GM19025 (cell line): ENCODE measurements at regions not wholly inside any gene's neighbourhood (a gene's known extent, or its start where the extent isn't known, plus 50 kb on each side); places are given as distances from the start of the nearest gene placed in this dataset.
"Not testable (repeated sequence)": the region's sequence is repeated elsewhere in the genome, so short reads cannot be mapped to it uniquely, and the experiment has no call there.

ENCODE experiments used
- ATAC-seq: cut with Tn5 transposase; IDR thresholded peaks from one replicate; pipeline ENCODE4 v1.9.1; 2021; ENCODE audit warnings: mild to moderate bottlenecking, low read depth, moderate library complexity; ENCODE audit not compliant: unreplicated experiment

DNA sequence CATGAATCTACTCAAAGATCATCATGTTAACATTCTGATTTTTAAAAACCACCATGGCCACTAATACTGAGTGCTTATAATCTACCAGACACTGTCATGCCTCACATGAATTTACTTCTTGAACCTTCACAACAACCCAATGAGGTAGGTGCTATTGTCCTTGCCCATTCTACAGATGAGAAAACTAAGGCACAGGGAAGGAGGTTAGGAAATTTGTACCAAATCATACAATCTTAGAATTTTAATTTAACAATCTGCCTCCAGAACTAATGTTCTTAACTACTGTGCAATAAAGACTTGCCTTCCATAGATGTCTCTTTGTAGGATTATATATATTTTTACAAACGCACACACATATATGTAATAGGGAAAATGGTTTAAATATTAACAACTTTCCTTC lies 269.5 kb downstream of the ALDH8A1 start:
- ATAC-seq, result no peak

DNA sequence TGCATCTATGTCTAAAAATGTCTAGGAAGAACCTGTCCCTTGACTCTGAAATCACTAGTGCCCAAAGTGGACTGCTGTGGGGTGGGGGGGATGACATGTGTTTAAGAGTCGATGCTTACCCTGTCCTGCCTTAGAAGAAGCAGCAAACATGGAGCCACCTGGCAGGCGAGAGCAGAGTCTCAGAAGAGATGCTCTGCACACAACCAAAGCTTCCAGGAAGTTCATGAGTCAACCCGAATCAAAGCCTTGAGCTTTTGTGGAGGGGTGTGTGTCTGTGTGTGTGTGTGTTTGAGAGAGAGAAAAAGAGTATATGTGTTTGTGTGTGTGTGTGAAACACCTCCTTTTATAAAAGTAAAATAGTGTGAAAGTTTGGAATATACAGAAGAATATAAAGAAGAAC lies 269.9 kb downstream of the ALDH8A1 start:
- no peak for ATAC-seq

DNA sequence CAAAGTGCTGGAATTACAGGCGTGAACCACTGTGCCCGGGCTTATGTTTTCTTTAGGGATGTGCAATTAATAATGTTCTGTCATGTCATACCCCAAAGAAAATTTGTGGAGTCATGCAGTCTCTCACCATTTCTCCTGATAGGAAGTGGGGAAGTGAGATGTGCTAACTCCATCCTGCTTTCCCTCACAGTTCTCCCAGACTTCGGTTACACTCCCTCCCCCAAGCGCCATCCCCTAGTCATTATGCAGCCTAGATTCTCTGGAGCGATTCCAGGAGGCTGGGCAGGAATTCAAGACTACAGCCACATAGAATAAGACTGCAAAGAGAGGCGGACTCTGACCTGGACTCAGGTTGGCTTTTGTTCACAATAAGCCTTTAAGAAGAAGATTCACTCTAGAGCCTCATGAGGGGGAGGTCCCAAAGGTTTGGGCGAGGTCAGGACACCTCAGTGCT lies 271.4 kb downstream of the ALDH8A1 start:
- ATAC-seq, result no peak

DNA sequence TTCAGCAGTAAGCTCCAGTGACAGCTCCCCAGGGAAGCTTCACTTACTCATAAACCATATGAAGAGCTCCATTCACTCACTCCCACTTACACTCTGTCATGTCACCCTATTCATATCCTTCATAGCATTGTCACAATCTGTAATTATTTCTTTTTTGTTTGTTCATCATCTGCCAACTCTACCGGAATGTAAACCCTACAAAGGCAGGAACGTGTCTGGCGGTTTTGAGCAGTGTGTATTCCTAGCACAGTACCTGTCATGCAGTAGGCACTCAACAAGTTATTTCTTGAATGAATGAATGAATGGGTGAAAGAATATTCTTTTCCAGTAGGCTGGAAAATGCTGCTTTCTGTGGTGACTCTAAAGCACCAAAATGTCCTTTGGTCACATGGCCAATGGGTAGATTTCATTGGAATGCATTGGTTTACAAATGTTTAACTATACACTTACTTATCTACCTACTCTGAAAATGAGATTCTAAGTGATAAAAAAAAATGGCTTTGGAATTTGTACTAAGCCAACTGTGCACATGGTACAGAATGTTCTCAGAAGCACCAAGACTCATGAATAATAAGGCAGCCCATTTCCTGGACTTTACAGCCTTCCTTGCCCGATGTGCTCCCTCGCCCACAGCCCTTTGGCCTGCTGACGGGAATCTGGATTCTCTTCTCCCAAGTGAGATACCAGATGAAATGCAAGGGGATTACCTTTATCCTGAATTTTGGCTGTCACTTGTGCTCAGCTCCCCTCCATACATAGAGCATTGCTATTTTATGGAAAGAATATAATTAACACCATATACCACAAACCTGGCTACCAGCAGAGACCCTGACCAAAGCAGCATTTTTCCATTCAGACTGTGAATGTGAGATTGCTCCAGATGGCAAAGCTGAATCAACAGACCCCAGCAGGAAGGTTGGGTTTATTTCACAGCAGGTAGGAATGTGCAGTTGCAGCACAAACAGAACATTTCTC lies 273.3 kb downstream of the ALDH8A1 start:
- ATAC-seq, result no peak

DNA sequence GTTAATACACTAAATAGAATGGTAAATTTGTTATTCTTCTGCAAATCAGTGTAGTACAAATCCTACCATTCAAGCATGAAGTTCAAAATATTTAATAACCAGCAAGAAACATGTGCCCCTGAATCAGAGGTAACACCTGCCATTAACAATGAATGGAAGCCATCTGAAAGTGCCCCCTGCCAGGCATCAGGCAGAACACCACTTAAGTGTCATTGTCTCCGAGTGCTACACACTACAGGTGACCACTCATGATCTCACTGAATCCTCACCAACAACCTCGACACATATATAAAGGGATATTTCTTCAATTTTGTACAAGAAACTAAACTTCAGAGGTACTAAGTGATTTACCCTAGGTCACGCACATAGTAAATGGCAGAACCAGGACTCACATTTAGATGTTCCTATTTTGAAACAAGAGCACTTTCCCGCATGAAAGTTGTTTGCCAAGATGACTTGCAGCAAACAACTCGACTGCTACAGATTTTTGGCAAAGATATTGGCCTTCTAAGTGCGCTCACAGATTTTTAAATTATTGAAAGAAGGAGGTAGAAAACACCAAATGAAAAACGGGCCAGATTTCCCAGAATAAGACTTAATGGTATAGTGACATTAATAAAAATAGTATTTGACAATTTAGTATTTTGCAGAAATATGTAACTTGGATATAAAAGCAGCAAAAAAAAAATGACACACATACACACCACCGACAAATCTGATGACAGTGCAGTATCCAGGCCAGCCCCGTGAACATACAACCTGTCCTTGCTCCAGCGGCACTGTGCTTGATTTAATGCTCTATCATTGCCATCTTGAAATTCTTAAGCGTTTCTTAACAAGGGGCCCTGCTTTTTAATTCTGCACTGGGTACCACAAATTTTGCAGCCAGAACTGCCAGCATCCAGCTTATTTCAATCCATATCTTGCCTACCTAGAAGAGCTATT lies 274.5 kb downstream of the ALDH8A1 start:
- ATAC-seq, result no peak

DNA sequence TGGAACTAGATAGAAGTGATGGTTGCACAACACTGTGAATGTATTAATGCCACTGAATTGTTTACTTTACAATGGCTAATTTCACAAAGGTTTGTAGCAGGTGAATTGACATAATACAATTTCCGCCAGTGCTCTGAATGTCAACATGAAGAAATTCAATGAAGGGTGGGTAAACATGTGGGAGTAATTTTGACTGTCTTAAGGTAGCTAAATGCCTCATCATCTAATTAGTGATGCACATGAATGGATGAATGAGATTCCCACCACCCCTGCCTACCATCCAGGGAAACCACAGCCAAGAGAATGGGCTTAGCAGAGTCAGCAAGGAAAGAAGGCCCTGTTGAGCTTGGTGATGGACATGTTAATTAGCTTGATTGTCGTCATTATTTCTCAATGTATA lies 275.3 kb downstream of the ALDH8A1 start:
- ATAC-seq, result no peak

DNA sequence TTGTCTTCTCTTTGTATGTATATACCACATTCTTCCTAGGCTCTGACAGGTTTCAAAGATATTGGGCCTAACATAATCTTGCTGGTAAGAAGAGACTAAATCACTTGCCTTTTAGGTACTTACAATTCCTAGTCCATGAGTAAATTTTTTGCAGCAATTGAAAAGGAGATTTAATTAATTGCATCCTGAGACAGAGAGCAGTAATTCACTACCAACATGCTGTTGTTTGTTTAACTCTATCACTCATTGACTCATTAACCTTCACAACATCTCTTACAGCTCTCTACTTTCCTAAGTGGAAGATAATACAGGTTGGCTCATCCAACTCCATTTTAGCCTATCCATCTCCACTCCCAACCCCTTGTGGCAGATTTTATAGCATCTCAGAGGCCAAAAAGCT lies 280.4 kb downstream of the ALDH8A1 start:
- no peak for ATAC-seq

DNA sequence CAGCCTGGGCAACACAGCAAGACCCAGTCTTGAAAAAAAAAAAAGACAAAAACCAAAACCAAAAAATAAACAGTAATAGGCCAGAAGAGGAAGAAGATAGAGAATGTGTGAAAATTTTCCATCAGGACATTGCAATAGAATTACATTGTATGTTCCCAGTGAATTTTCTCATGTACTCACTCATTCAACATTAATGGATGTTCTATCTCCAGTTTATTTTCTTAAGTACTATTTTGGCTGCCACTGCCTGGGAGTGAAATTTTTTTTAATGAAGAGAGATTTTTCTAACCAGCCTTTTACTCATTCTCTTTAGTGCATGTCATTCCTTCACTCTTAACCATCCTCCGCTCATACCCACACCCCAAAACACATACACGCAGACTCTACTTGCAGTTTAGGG lies 282.8 kb downstream of the ALDH8A1 start:
- ATAC-seq, result no peak

DNA sequence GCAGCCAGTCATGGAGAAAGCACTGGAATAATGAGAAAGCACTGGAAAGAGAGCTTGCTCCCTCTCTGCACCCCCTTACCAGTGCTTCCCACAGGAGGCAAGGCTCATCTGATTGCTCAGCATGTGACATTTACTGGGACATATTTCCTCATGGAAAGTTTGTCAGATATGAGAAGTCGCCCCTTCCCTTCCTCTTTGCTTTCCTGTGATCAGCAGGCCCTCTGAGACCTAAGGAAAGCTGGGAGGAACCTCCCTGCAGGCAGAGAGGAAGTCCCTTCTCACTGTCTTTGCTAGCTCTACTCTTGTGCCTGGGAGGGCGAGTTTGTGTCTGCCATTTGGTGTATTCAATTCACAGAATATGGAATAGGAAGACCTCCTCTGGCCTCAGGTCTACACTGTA lies 283.8 kb downstream of the ALDH8A1 start:
- no peak for ATAC-seq

DNA sequence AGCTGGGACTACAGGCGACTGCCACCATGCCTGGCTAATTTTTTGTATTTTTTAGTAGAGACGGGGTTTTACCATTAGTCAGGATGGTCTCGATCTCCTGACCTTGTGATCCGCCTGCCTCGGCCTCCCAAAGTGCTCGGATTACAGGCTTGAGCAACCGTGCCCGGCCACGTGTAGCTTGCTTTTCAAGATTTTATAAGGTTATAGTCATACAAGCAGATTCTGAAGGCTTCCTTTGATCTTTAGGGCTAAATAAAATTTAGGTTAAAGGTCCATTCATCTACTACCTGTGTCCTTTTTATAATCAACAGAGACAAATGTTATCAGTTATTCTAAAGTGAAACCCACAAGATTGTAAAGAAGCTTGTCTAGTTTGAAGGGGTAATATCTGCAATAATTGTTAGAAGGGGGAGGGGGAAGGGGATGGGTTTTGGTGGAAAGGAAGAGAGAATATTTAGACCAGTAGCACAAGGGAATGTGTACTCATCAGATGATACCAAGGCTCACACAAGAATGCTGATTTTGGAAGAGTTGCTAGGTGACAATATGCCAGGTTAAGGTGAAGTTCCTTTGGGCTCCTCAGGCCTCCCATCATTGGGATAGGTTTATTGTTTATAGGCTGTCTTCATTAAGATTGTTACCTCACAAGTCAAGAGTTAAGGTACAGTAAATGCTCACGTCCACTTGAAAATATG lies 284.7 kb downstream of the ALDH8A1 start:
- ATAC-seq, result no peak

DNA sequence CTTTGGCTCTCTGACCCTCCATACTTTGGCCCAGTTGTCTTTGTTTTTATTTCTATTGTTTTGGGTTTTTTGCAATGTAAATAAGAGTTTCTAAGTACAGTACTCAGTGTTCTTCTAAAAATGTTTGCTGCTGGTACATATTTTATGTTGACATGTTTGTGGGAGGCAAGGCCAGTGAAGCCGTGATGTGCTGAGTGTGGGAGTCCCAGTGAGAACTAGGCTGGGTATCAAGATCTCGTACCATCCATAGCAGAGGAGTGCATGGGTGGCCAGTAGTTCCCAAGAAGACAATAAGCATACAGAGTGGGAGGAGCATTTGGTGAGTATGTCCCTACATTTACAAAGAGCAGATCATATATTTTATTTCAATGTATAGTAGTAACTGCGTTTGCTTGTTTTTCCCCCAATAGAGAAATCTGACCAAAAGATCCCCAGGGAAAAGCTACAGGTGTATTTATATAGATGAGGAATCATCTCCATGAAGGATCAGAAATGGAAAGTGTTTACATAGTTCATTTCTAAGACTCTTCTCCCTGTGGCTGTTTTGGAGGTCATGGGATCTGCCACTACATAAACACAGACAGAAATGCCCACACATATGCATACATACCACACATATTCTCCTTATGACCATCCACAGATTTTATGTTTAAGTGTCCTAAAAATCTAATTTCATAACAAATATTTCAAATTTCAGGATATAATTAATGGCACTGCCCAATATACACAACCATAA lies 285.9 kb downstream of the ALDH8A1 start:
- no peak for ATAC-seq

DNA sequence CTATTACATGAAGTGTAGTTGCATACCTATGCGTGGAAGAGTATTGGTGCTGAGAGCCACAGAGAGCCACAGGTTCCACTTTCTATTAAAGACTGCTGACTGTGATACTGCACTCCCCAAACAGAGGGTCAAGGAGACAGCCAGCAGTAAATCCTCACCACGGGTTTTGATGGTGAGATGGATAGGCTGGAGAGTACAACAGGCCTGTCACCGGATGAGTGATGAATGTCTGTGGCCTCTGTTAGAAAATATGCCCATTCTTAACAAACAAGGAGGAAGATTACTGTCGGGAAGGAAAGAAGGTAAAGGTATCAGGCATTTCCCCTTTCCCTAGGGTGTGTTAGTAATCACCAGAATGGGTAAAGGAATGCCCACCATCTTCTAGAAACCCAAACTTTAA lies 286.5 kb downstream of the ALDH8A1 start:
- ATAC-seq, result no peak

DNA sequence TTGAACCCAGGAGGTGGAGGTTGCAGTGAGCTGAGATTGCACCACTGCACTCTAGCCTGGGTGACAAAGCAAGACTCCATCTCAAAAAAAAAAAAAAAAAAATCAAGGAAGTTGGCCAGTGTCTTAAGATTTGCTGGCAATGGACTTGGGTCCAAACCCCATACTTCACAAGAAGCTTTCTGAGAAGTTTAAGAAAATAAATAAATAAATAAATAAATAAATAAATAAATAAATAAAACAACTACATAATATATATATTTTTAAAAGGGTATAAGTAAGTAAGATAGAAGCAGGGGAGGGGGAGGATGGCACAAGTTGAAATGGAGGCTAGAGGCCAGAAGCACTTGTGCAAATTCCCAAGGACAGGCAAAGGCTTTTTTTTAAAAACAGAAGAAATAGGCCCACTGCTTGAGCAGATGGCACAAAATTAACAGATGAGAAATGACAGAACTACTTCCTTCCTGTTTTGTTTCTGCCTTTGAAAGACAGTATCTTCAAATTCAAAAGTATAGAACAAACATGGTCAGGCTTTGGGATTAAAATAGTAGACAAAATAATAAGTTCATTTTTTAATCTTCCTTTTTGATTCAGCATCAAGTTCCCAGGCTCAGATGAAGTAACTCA lies 287.7 kb downstream of the ALDH8A1 start:
- no peak for ATAC-seq

DNA sequence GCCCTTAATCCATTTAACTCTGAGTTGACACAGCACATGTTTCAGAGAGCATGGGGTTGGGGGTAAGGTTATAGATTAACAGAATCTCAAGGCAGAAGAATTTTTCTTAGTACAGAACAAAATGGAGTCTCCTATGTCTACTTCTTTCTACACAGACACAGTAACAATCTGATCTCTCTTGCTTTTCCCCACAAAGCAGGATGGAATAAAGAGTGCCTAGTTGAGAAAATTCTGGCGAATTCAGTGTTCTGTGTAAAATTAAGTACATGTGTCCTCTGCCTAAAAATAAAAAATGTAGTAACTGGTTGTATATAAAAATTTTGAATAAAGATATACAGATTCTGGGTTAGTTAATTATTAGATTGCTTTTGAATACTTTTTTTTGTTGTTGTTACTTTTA lies 290.0 kb downstream of the ALDH8A1 start:
- ATAC-seq, result not testable (repeated sequence)

DNA sequence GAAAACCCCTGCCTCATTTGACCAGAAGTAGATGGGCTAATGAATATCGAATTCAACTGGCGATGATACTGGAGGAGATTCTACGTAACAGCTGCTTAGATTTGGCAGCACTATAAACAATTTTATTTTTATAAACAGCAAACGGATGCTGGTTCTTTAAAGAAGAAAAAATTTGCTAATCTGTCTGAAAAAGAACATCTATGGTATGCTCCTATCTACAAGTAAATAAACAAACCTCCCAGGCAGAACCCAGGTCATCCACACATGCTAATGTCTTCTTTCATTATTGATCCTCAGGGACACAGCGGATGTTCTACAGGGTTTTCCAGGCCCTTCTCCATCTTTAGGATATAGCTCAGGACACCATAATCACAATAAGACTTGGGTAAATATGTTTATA lies 291.3 kb downstream of the ALDH8A1 start:
- no peak for ATAC-seq

DNA sequence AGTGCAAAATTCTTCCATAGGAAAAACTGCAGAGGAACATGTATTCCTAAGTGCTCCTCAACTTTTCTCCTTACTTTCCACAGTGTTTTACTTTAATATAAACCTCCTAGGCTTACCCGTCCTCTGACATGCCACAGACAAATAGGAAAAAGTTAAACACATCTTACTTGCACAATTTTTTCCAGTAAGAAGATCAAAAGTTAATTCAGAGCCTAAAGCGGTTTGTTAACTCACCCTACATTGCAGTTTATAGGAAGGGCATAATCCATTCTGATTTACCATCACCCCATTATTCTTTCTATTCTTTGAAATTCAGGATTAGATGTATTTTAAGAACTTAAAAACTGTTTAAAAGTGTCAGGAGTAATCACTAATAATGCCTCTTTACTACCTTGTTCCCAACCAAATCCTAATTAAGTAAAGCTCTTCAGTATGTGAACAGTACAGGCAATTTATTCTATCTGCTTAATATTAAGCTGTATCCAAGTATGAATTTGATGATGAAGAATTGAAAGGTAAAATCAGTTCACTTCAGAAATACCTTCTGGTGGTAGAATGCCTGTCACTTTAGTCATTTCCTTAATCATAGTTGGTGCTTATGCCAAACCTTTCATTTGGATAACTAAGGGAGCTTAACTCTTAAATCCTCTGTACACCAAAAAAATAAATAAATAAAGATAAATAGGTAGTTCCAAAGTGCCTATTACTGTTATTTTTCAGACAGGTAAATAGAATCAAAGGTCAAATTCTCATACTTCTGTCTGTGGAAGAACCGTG lies 292.0 kb downstream of the ALDH8A1 start:
- ATAC-seq, result no peak

DNA sequence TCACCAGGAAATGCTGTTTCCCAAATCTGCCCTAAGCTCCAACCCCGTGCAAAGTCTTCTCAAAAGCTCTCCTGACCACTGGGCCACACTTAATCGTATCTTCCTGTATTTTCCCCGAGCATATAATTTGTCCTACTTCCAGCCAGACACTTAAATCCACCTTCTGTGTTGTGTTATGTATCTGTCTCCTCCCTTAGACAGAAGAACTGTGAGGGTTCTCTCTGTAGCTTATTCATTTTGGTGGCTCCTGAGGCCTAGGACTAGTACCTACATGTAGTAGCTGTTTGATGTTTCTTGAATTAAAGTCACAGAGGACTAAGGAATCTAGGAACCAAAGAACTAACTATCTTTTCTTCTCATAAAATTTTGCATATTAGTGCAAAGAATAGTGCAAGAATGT lies 292.6 kb downstream of the ALDH8A1 start:
- ATAC-seq, result no peak

DNA sequence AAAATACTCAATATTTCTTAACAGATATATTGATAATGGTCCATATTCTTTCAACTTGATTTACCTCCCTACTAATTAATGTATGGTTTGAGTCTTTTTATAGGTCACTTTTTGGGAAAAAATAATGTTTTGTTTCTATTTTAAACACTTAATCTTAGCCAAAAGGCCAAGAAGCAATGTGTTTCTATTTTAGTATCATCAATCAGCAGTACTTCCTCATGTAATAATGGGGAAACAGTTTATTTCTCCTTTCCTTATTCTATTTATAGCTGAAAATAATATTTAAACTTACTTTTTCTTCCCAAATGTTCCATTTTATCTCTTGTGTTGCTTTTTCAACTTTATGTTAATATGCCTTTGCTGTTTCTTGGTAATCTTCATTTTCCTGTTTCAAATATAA lies 295.1 kb downstream of the ALDH8A1 start:
- no peak for ATAC-seq

DNA sequence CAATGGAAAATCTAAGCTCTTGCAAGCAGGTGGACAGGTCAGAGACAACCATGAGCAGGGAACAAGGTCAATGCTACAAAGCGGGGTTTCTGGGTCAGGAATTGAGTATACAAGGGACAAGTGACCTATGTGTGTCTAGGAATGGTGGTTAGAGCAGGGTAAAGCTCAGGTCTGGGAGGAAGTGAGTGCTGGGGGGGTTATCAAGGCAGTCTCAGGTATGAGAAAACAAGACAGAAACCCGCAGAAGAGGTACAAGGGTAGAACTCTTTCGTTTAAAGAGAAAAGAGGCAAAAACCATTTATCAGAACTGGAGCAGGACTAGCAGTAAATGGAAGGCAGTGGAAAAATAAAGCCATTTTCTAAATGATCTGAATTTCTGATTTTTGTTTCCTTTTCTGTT lies 298.4 kb downstream of the ALDH8A1 start:
- no peak for ATAC-seq
